ENCODE measurements at regions not wholly inside any gene's neighbourhood (a gene's known extent, or its start where the extent isn't known, plus 50 kb on each side); places are given as distances from the start of the nearest gene placed in this dataset.

GRCh38 chr10:121654021-121654545, 55.8 kb upstream of the FGFR2 start:
- CTCF ChIA-PET, result no interaction called here
- ATAC-seq (ENCODE audit: low read depth) (no peak), DNase-seq (no peak)
- Mint-ChIP-seq H3K4me3 (no peak overlapping the region), H3K27ac (no peak overlapping the region), H3K4me1 (no peaks in the 10 kb centered on the region), H3K9me3 (no peaks in the 10 kb centered on the region), H3K27me3 (peaks cover 5% of the 10 kb centered on the region), H3K36me3 (ENCODE audit: low read depth) (no peaks in the 10 kb centered on the region)
- no peak for TF ChIP-seq CTCF (IDR thresholded peaks at IDR 0.05)
- POLR2A ChIA-PET, result no interaction called here
- intact Hi-C loops (cut with micrococcal nuclease), result no loop called here

GRCh38 chr10:121653608-121654007, 55.4 kb upstream of the FGFR2 start:
- TF ChIP-seq CTCF (IDR thresholded peaks at IDR 0.05), result no peak
- Mint-ChIP-seq H3K4me3 (no peak overlapping the region), H3K9me3 (no peaks in the 10 kb centered on the region), H3K4me1 (no peaks in the 10 kb centered on the region), H3K36me3 (ENCODE audit: low read depth) (no peaks in the 10 kb centered on the region), H3K27ac (no peak overlapping the region), H3K27me3 (peaks cover 5% of the 10 kb centered on the region)
- POLR2A ChIA-PET, result no interaction called here
- CTCF ChIA-PET, result no interaction called here
- ATAC-seq (ENCODE audit: low read depth) (no peak), DNase-seq (no peak)
- intact Hi-C loops (cut with micrococcal nuclease), result no loop called here

GRCh38 chr10:121648493-121648892, 50.2 kb upstream of the FGFR2 start:
- POLR2A ChIA-PET, result no interaction called here
- no peaks in the 10 kb centered on the region for H3K9me3 Mint-ChIP-seq
- no peak for ATAC-seq (ENCODE audit: low read depth)

GRCh38 chr10:121648059-121648458, 49.8 kb upstream of the FGFR2 start:
- TF ChIP-seq CTCF (IDR thresholded peaks at IDR 0.05), result no peak
- Mint-ChIP-seq H3K36me3 (ENCODE audit: low read depth) (no peaks in the 10 kb centered on the region), H3K9me3 (no peaks in the 10 kb centered on the region), H3K27me3 (peaks cover 8% of the 10 kb centered on the region), H3K4me3 (no peak overlapping the region), H3K27ac (no peak overlapping the region), H3K4me1 (no peaks in the 10 kb centered on the region)
- CTCF ChIA-PET, result no interaction called here
- POLR2A ChIA-PET, result no interaction called here
- ATAC-seq (ENCODE audit: low read depth) (no peak), DNase-seq (no peak)
- intact Hi-C loops (cut with micrococcal nuclease), result no loop called here

More at GRCh38 chr10:121648493-121648892, 50.2 kb upstream of the FGFR2 start:
- no peaks in the 10 kb centered on the region for H3K4me1 Mint-ChIP-seq
- H3K4me3 Mint-ChIP-seq, result no peak overlapping the region
- intact Hi-C loops (cut with micrococcal nuclease), result no loop called here
- no peaks in the 10 kb centered on the region for H3K36me3 Mint-ChIP-seq (ENCODE audit: low read depth)
- no peak overlapping the region for H3K27ac Mint-ChIP-seq
- no peak for DNase-seq
- peaks cover 8% of the 10 kb centered on the region for H3K27me3 Mint-ChIP-seq
- no peak for TF ChIP-seq CTCF (IDR thresholded peaks at IDR 0.05)
- CTCF ChIA-PET, result no interaction called here

All from activated B cell treated with CpG ODN at 0.5 μM for 24 hours (primary cell).